ENCODE measurements at regions not wholly inside any gene's neighbourhood (a gene's known extent, or its start where the extent isn't known, plus 50 kb on each side); places are given as distances from the start of the nearest gene placed in this dataset.

DNA sequence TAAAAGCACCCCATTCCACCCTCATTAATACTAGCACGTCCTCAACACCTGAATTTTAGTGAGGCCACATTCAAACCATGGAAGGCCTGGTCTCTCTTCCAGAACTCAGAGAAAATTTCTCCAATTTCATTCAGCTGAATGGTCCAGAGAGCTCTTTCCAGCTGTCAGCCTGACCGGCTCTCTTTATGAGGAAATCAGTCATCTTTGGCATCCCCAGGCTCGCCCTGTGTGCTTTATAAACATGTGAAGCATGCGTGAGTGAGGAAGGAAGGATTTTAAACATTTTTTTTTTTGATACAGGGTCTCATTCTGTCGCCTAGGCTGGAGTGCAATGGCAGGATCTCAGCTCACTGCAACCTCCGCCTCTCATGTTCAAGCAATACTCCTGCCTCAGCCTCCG is 1812.9 kb upstream of the TENM3 start:
- no peak overlapping the region for H3K27ac ChIP-seq (ENCODE audit: low read depth, low read length)
- TF ChIP-seq TCF7L2 (IDR thresholded peaks at IDR 0.05; ENCODE audit: borderline replicate concordance, extremely low read depth, insufficient read depth, insufficient read length) (no peak), ZFX (IDR thresholded peaks at IDR 0.05) (no peak), ELF1 (IDR thresholded peaks at IDR 0.05; ENCODE audit: borderline replicate concordance, low read depth) (no peak), FOSL1 (IDR thresholded peaks at IDR 0.05; ENCODE audit: low read depth) (no peak)
- TF ChIP-seq, protein P1, sequence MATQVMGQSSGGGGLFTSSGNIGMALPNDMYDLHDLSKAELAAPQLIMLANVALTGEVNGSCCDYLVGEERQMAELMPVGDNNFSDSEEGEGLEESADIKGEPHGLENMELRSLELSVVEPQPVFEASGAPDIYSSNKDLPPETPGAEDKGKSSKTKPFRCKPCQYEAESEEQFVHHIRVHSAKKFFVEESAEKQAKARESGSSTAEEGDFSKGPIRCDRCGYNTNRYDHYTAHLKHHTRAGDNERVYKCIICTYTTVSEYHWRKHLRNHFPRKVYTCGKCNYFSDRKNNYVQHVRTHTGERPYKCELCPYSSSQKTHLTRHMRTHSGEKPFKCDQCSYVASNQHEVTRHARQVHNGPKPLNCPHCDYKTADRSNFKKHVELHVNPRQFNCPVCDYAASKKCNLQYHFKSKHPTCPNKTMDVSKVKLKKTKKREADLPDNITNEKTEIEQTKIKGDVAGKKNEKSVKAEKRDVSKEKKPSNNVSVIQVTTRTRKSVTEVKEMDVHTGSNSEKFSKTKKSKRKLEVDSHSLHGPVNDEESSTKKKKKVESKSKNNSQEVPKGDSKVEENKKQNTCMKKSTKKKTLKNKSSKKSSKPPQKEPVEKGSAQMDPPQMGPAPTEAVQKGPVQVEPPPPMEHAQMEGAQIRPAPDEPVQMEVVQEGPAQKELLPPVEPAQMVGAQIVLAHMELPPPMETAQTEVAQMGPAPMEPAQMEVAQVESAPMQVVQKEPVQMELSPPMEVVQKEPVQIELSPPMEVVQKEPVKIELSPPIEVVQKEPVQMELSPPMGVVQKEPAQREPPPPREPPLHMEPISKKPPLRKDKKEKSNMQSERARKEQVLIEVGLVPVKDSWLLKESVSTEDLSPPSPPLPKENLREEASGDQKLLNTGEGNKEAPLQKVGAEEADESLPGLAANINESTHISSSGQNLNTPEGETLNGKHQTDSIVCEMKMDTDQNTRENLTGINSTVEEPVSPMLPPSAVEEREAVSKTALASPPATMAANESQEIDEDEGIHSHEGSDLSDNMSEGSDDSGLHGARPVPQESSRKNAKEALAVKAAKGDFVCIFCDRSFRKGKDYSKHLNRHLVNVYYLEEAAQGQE (IDR thresholded peaks at IDR 0.05; ENCODE audit: low read depth), result no peak
- TF ChIP-seq, protein P2, sequence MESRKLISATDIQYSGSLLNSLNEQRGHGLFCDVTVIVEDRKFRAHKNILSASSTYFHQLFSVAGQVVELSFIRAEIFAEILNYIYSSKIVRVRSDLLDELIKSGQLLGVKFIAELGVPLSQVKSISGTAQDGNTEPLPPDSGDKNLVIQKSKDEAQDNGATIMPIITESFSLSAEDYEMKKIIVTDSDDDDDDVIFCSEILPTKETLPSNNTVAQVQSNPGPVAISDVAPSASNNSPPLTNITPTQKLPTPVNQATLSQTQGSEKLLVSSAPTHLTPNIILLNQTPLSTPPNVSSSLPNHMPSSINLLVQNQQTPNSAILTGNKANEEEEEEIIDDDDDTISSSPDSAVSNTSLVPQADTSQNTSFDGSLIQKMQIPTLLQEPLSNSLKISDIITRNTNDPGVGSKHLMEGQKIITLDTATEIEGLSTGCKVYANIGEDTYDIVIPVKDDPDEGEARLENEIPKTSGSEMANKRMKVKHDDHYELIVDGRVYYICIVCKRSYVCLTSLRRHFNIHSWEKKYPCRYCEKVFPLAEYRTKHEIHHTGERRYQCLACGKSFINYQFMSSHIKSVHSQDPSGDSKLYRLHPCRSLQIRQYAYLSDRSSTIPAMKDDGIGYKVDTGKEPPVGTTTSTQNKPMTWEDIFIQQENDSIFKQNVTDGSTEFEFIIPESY (IDR thresholded peaks at IDR 0.05; ENCODE audit: extremely low read depth, insufficient replicate concordance, low read length), result no peak
- TF ChIP-seq, protein P3, sequence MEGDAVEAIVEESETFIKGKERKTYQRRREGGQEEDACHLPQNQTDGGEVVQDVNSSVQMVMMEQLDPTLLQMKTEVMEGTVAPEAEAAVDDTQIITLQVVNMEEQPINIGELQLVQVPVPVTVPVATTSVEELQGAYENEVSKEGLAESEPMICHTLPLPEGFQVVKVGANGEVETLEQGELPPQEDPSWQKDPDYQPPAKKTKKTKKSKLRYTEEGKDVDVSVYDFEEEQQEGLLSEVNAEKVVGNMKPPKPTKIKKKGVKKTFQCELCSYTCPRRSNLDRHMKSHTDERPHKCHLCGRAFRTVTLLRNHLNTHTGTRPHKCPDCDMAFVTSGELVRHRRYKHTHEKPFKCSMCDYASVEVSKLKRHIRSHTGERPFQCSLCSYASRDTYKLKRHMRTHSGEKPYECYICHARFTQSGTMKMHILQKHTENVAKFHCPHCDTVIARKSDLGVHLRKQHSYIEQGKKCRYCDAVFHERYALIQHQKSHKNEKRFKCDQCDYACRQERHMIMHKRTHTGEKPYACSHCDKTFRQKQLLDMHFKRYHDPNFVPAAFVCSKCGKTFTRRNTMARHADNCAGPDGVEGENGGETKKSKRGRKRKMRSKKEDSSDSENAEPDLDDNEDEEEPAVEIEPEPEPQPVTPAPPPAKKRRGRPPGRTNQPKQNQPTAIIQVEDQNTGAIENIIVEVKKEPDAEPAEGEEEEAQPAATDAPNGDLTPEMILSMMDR (IDR thresholded peaks at IDR 0.05 in 2 of 3, conservative IDR thresholded peaks at IDR 0.05 in 1 of 3; ENCODE audit: borderline replicate concordance in 1 of 3, insufficient read depth in 1 of 3, low read depth in 2 of 3, low read length in 2 of 3), result no peak
- H3K4me1 ChIP-seq (ENCODE audit: control insufficient read depth in 1 of 2, insufficient read depth in 2 of 2, low read length in 2 of 2), result no peaks in the 10 kb centered on the region
- no peak overlapping the region for H3K4me3 ChIP-seq (replicated peaks in 1 of 2; ENCODE audit: low read depth in 1 of 2, low read length in 2 of 2)
- H3K36me3 ChIP-seq (ENCODE audit: control insufficient read depth in 1 of 2, insufficient read depth in 2 of 2, low read length in 2 of 2), result no peaks in the 10 kb centered on the region
- DNase-seq (ENCODE audit: low read depth, low spot score) (no peak), ATAC-seq (no peak)
- no peaks in the 10 kb centered on the region for H3K9me3 ChIP-seq (ENCODE audit: control insufficient read depth in 1 of 2, insufficient read depth in 1 of 2, low read depth in 1 of 2, low read length in 2 of 2)
- no peak overlapping the region for H3K4me2 ChIP-seq (ENCODE audit: low read length)
- CTCF ChIA-PET, result no interaction called here
- H3K9me2 ChIP-seq (ENCODE audit: insufficient read depth), result no peaks in the 10 kb centered on the region
- RAD21 ChIA-PET (ENCODE audit: low non-redundant PET in 1 of 2, low total read pairs in 2 of 2, uncharacterized antibody in 2 of 2, unreplicated experiment in 2 of 2), result no interaction called here
- no peaks in the 10 kb centered on the region for H3K27me3 ChIP-seq (ENCODE audit: insufficient read depth, low read length)
- intact Hi-C loops (cut with micrococcal nuclease), result no loop called here
- POLR2A ChIA-PET, result no interaction called here
- H4K20me1 ChIP-seq (ENCODE audit: insufficient read depth), result no peaks in the 10 kb centered on the region
- no peaks in the 10 kb centered on the region for H3K79me2 ChIP-seq (ENCODE audit: insufficient read depth, low read length)
- no peak overlapping the region for H3K9ac ChIP-seq (ENCODE audit: low read length)
- BruUV-seq (replicated peaks), result no TSS peak
- H2AFZ ChIP-seq (ENCODE audit: low read depth, low read length, poor library complexity, severe bottlenecking), result no peak overlapping the region

All from HCT116 (cell line).